ENCODE measurements at regions not wholly inside any gene's neighbourhood (a gene's known extent, or its start where the extent isn't known, plus 50 kb on each side); places are given as distances from the start of the nearest gene placed in this dataset.

DNA sequence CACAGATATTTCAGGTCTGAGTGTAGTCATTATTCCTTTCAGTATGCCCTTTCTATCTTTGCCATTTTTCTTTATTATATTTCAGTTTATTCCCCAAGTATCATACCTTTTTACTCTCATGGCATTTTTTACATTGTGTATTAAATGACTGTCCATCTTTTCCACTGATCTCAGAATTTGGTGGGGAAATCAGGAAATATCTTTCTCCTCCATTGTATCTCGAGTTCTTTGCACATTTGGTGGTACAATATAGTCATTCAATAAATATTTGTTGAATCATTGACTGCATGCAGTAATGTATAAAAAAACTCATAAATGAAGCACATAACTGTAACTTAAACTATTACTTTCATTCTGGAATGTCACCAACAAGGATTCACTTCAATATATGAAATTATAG, 354.7 kb downstream of the HGF start:
- TF ChIP-seq, protein P1, sequence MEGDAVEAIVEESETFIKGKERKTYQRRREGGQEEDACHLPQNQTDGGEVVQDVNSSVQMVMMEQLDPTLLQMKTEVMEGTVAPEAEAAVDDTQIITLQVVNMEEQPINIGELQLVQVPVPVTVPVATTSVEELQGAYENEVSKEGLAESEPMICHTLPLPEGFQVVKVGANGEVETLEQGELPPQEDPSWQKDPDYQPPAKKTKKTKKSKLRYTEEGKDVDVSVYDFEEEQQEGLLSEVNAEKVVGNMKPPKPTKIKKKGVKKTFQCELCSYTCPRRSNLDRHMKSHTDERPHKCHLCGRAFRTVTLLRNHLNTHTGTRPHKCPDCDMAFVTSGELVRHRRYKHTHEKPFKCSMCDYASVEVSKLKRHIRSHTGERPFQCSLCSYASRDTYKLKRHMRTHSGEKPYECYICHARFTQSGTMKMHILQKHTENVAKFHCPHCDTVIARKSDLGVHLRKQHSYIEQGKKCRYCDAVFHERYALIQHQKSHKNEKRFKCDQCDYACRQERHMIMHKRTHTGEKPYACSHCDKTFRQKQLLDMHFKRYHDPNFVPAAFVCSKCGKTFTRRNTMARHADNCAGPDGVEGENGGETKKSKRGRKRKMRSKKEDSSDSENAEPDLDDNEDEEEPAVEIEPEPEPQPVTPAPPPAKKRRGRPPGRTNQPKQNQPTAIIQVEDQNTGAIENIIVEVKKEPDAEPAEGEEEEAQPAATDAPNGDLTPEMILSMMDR (conservative IDR thresholded peaks at IDR 0.05; ENCODE audit: low read depth) = no peak
- ChIA-PET POLR2A (ENCODE audit: low non-redundant PET) (no interaction called here), CTCF (no interaction called here)
- no peak for DNase-seq (ENCODE audit: low spot score)
- H3K27ac ChIP-seq = no peak overlapping the region

DNA sequence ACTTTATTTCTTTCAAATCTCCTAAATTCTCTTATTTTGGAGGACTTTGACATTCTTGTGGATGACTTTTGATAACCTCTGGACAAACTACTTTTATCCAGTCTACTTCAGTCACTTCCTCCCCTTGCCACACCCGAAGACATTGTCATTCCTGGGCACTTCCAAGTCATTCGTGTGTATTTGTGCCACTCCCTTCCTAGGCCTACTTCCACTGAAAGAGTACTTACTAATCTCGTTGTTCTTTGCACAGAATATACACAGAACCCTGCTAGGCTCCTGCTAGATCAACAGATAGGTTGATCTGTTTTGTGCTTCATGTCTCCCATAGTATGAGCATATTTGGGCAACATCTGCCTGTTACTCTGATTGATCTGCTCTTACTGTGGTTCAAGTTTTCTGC, 355.4 kb downstream of the HGF start:
- ChIA-PET CTCF (no interaction called here), POLR2A (ENCODE audit: low non-redundant PET) (no interaction called here)
- no peak for DNase-seq (ENCODE audit: low spot score)
- no peak overlapping the region for H3K27ac ChIP-seq
- TF ChIP-seq, protein P1 (conservative IDR thresholded peaks at IDR 0.05; ENCODE audit: low read depth) = no peak

DNA sequence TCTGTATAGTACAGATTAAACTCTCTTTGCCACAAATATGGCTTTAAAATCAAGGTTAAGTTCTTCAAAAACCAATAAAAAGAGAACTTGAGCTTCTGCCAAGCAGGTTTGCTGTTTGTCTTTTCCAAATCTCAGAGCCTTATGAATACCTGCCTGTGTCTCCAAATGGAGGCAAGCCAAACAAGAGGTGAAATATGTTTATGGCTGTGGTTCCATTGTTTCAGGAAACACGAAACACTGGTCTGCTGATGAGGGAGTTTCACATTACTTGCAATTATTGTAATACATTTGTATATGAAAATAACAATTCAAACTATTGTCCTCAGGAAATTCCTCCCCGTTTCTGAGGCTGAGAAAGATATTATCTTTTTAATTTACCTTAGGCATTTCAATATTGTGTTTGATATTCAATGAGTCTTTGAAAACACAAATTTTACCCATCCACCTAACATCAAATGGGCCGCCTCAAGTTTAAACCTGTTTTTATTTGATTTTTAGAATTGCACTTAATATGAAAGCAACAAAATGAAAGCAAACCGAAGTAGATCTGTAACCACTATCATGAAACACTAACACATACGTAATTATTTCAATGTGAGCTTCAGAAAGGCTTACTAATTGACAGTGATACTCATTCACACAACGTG, 359.3 kb downstream of the HGF start:
- POLR2A ChIA-PET (ENCODE audit: low non-redundant PET) = no interaction called here
- DNase-seq (ENCODE audit: low spot score) = no peak
- TF ChIP-seq, protein P1 (conservative IDR thresholded peaks at IDR 0.05; ENCODE audit: low read depth) = no peak
- CTCF ChIA-PET = no interaction called here
- H3K27ac ChIP-seq = no peak overlapping the region

DNA sequence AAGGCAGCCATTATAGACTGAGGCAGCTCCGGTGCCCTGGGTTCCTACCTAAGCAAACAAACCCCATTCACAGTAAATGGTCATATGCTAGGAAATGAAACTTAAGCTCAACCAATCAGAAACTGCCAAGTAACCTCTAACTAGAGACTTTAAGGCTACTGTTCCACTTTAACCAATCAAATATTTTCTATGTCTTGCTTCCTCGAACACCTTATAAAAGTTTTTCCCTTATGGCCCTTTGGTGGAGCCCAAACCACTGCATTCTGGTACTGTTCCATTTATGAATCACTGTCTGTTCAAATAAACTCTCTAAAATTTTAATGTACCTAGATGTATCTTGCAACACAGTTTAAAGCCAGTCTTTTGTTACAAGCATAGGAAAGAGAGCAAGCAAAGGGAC, 361.1 kb downstream of the HGF start:
- POLR2A ChIA-PET (ENCODE audit: low non-redundant PET) = no interaction called here
- CTCF ChIA-PET = no interaction called here
- TF ChIP-seq, protein P1 (conservative IDR thresholded peaks at IDR 0.05; ENCODE audit: low read depth) = no peak
- H3K27ac ChIP-seq = no peak overlapping the region
- DNase-seq (ENCODE audit: low spot score) = no peak

GRCh38 chr7:81407094-81407493, 362.8 kb downstream of the HGF start:
- POLR2A ChIA-PET (ENCODE audit: low non-redundant PET) = no interaction called here
- TF ChIP-seq, protein P1 (conservative IDR thresholded peaks at IDR 0.05; ENCODE audit: low read depth) = no peak
- CTCF ChIA-PET = no interaction called here
- DNase-seq (ENCODE audit: low spot score) = no peak
- H3K27ac ChIP-seq = no peak overlapping the region

- ChIA-PET POLR2A (ENCODE audit: low non-redundant PET) (no interaction called here), CTCF (no interaction called here)
- H3K27ac ChIP-seq = no peak overlapping the region
- TF ChIP-seq, protein P1 (conservative IDR thresholded peaks at IDR 0.05; ENCODE audit: low read depth) = no peak
- DNase-seq (ENCODE audit: low spot score) = no peak
Measured at GRCh38 chr7:81404669-81405068, 365.2 kb downstream of the HGF start.
